Neural cell (in vitro differentiated cells): ENCODE measurements at regions not wholly inside any gene's neighbourhood (a gene's known extent, or its start where the extent isn't known, plus 50 kb on each side); places are given as distances from the start of the nearest gene placed in this dataset.

ENCODE experiments used
- H2AFZ ChIP-seq: fragments of 200-600, 300-800 bp; sonication (generic), shearing (Covaris generic); 2 replicates; pipeline ENCODE4 v1.6.0; 2014; ENCODE audit warnings: low read depth, mild to moderate bottlenecking, antibody characterized with exemption, low read length, moderate library complexity
- H3F3A ChIP-seq: fragments of 200-600 bp; shearing (Covaris generic); 2 replicates; pipeline ENCODE4 v1.6.1; 2016; ENCODE audit warnings: mild to moderate bottlenecking, moderate library complexity, mixed read lengths, antibody characterized with exemption, low read length; ENCODE audit not compliant: insufficient read depth, poor library complexity, severe bottlenecking
- H3K27ac ChIP-seq: fragments of 200-600, 300-800 bp; sonication (generic), shearing (Covaris generic); 2 replicates; pipeline ENCODE4 v1.5.1; 2014; ENCODE audit warnings: mild to moderate bottlenecking, low read length, moderate library complexity
- H3K27me3 ChIP-seq: fragments of 300-800, 200-600 bp; sonication (generic), shearing (Covaris generic); 2 replicates; pipeline ENCODE4 v1.6.0; 2014; ENCODE audit warnings: mild to moderate bottlenecking, low read depth, low read length, moderate library complexity; ENCODE audit not compliant: insufficient read depth
- H3K36me3 ChIP-seq: fragments of 300-800, 200-600 bp; sonication (generic), shearing (Covaris generic); 2 replicates; pipeline ENCODE4 v1.5.1; 2014; ENCODE audit warnings: mild to moderate bottlenecking, antibody characterized with exemption, low read length, moderate library complexity; ENCODE audit not compliant: insufficient read depth
- H3K4me2 ChIP-seq: fragments of 300-800, 200-600 bp; sonication (generic), shearing (Covaris generic); 2 replicates; pipeline ENCODE4 v1.6.0; 2014; ENCODE audit warnings: mild to moderate bottlenecking, low read length
- H3K4me3 ChIP-seq: fragments of 300-800, 200-600 bp; sonication (generic), shearing (Covaris generic); 2 replicates; pipeline ENCODE4 v1.5.1; 2014; ENCODE audit warnings: mild to moderate bottlenecking, low read length, moderate library complexity
- H3K79me2 ChIP-seq: fragments of 200-600 bp; shearing (Covaris generic); replicated peaks from 2 replicates; pipeline ENCODE4 v1.6.0; 2014; ENCODE audit warnings: mild to moderate bottlenecking, low read length, moderate library complexity; ENCODE audit not compliant: insufficient read depth
- H3K9ac ChIP-seq: fragments of 300-800, 200-600 bp; sonication (generic), shearing (Covaris generic); 2 replicates; pipeline ENCODE4 v1.6.1; 2016; ENCODE audit warnings: mild to moderate bottlenecking, low read length, mixed read lengths
- H3K9me2 ChIP-seq: fragments of 200-600 bp; shearing (Covaris generic); 2 replicates; pipeline ENCODE4 v1.6.1; 2016; ENCODE audit warnings: mild to moderate bottlenecking, low read length, mixed read lengths; ENCODE audit not compliant: insufficient read depth
- H3K9me3 ChIP-seq: fragments of 200-600, 300-800 bp; sonication (generic), shearing (Covaris generic); 2 replicates; pipeline ENCODE4 v1.6.1; 2016; ENCODE audit warnings: mild to moderate bottlenecking, mixed run types, low read length, moderate library complexity, mixed read lengths
- H4K20me1 ChIP-seq: fragments of 200-600 bp; shearing (Covaris generic); 2 replicates; pipeline ENCODE4 v1.6.1; 2016; ENCODE audit warnings: mild to moderate bottlenecking, mixed run types; ENCODE audit not compliant: insufficient read depth
- EP300 ChIP-seq: fragments of 450-650 bp; conservative IDR thresholded peaks from 2 replicates; pipeline ENCODE4 v1.6.1; 2014; ENCODE audit warnings: antibody characterized with exemption, mild to moderate bottlenecking, moderate library complexity; ENCODE audit not compliant: poor library complexity, severe bottlenecking
- EZH2 ChIP-seq: fragments of 200-600, 300-800 bp; shearing (Covaris generic), sonication (generic); IDR thresholded peaks from 2 replicates; pipeline ENCODE4 v1.6.1; 2014; ENCODE audit warnings: antibody characterized with exemption, low read length, borderline replicate concordance, mild to moderate bottlenecking; ENCODE audit not compliant: insufficient read depth, poor library complexity, severe bottlenecking
- MXI1 ChIP-seq: fragments of 450-650 bp; conservative IDR thresholded peaks from 2 replicates; pipeline ENCODE4 v1.6.1; 2014; ENCODE audit warnings: antibody characterized with exemption, mild to moderate bottlenecking; ENCODE audit not compliant: poor library complexity, severe bottlenecking
- POLR2AphosphoS5 ChIP-seq: IDR thresholded peaks from 2 replicates; pipeline ENCODE4 v1.6.1; 2012
- RAD21 ChIP-seq: fragments of 450-650 bp; conservative IDR thresholded peaks from 2 replicates; pipeline ENCODE4 v1.6.1; 2014; ENCODE audit warnings: antibody characterized with exemption, mild to moderate bottlenecking, moderate library complexity
- SMC3 ChIP-seq: fragments of 450-650 bp; conservative IDR thresholded peaks from 2 replicates; pipeline ENCODE4 v1.6.1; 2014; ENCODE audit warnings: antibody characterized with exemption, mild to moderate bottlenecking, moderate library complexity; ENCODE audit not compliant: poor library complexity
- TAF1 ChIP-seq: IDR thresholded peaks from 2 replicates; pipeline ENCODE4 v1.6.1; 2012; ENCODE audit warnings: low read depth
- TF ChIP-seq, protein P1 (sequence below): IDR thresholded peaks from 2 replicates; pipeline ENCODE4 v1.6.1; 2012; ENCODE audit warnings: borderline replicate concordance
- TF ChIP-seq, protein P2 (sequence below): fragments of 450-650 bp; IDR thresholded peaks from 2 replicates; pipeline ENCODE4 v1.5.1; 2014; ENCODE audit warnings: antibody characterized with exemption, mild to moderate bottlenecking, moderate library complexity; ENCODE audit not compliant: poor library complexity, severe bottlenecking

DNA sequence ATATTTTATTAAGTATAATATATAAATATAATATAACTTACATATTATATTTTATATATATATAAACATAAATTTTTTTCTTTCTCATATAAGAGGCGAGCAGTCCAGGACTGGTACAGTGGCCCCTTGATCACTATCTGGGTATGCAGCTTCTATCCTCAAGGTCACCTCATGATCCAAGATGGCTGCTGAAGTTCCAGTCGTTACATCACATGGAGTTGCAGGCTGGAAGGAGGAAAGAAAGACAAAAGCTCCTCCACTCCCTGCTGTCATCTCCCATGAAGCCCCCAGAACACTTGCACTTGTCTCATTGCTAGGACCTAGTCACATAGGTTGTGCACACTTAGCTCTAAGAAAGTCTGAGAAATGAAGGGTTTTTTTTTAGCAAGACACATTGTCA, 145.1 kb upstream of the SLC1A4 start:
- Histone ChIP-seq H3F3A (no peaks in the 10 kb centered on the region), H3K27ac (no peak overlapping the region), H3K9ac (no peak overlapping the region), H3K27me3 (no peaks in the 10 kb centered on the region), H2AFZ (no peak overlapping the region), H4K20me1 (no peaks in the 10 kb centered on the region), H3K36me3 (no peaks in the 10 kb centered on the region), H3K79me2 (no peaks in the 10 kb centered on the region), H3K9me2 (no peaks in the 10 kb centered on the region), H3K4me2 (no peak overlapping the region), H3K4me3 (no peak overlapping the region), H3K9me3 (no peaks in the 10 kb centered on the region)
- no peak for TF ChIP-seq SMC3
- no peak for TF ChIP-seq RAD21
- TF ChIP-seq EP300 = no peak
- no peak for TF ChIP-seq POLR2AphosphoS5
- TF ChIP-seq EZH2 = no peak
- TF ChIP-seq, protein P1, sequence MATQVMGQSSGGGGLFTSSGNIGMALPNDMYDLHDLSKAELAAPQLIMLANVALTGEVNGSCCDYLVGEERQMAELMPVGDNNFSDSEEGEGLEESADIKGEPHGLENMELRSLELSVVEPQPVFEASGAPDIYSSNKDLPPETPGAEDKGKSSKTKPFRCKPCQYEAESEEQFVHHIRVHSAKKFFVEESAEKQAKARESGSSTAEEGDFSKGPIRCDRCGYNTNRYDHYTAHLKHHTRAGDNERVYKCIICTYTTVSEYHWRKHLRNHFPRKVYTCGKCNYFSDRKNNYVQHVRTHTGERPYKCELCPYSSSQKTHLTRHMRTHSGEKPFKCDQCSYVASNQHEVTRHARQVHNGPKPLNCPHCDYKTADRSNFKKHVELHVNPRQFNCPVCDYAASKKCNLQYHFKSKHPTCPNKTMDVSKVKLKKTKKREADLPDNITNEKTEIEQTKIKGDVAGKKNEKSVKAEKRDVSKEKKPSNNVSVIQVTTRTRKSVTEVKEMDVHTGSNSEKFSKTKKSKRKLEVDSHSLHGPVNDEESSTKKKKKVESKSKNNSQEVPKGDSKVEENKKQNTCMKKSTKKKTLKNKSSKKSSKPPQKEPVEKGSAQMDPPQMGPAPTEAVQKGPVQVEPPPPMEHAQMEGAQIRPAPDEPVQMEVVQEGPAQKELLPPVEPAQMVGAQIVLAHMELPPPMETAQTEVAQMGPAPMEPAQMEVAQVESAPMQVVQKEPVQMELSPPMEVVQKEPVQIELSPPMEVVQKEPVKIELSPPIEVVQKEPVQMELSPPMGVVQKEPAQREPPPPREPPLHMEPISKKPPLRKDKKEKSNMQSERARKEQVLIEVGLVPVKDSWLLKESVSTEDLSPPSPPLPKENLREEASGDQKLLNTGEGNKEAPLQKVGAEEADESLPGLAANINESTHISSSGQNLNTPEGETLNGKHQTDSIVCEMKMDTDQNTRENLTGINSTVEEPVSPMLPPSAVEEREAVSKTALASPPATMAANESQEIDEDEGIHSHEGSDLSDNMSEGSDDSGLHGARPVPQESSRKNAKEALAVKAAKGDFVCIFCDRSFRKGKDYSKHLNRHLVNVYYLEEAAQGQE = no peak
- TF ChIP-seq MXI1 = no peak
- TF ChIP-seq, protein P2, sequence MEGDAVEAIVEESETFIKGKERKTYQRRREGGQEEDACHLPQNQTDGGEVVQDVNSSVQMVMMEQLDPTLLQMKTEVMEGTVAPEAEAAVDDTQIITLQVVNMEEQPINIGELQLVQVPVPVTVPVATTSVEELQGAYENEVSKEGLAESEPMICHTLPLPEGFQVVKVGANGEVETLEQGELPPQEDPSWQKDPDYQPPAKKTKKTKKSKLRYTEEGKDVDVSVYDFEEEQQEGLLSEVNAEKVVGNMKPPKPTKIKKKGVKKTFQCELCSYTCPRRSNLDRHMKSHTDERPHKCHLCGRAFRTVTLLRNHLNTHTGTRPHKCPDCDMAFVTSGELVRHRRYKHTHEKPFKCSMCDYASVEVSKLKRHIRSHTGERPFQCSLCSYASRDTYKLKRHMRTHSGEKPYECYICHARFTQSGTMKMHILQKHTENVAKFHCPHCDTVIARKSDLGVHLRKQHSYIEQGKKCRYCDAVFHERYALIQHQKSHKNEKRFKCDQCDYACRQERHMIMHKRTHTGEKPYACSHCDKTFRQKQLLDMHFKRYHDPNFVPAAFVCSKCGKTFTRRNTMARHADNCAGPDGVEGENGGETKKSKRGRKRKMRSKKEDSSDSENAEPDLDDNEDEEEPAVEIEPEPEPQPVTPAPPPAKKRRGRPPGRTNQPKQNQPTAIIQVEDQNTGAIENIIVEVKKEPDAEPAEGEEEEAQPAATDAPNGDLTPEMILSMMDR = no peak

DNA sequence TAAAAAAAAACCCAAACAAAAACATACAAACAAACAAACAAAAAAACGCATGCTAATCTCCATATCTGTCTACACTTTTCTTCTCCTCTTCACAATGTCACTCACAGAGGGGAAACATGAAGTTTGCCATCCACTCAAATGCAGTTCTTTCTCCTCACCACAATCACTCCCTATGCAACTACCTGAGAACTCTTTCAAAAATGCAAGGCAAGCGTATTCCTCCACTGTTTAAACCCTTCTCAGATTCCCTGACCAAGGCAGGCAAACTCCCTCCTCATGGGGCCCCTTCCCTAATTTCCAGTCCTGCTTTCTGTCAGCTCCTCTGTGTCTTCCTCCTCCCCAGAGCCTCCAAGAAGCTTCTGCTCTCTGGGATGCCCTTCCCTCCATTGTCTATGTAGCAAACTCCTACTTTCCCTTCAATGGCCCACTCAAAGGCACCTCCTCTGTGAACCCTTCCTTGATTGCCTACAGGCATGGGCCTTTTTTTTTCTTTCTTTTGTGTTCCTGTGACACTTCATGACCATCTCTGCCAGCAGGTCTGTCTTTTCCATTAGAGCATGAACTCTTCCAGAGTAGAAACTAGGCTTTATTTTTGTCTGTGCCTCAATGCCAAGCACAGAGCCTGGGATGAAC, 143.8 kb upstream of the SLC1A4 start:
- no peaks in the 10 kb centered on the region for H3K79me2 ChIP-seq
- no peaks in the 10 kb centered on the region for H3K36me3 ChIP-seq
- no peaks in the 10 kb centered on the region for H3K27me3 ChIP-seq
- no peak overlapping the region for H3K4me2 ChIP-seq
- H4K20me1 ChIP-seq = no peaks in the 10 kb centered on the region
- TF ChIP-seq, protein P2 = no peak
- TF ChIP-seq MXI1 = no peak
- TF ChIP-seq TAF1 = no peak
- no peak for TF ChIP-seq RAD21
- TF ChIP-seq EP300 = no peak
- TF ChIP-seq EZH2 = no peak
- no peak for TF ChIP-seq POLR2AphosphoS5
- TF ChIP-seq SMC3 = no peak
- TF ChIP-seq, protein P1 = no peak
- H3K9me3 ChIP-seq = no peaks in the 10 kb centered on the region
- H3K27ac ChIP-seq = no peak overlapping the region
- H2AFZ ChIP-seq = no peak overlapping the region
- H3F3A ChIP-seq = no peaks in the 10 kb centered on the region
- H3K4me3 ChIP-seq = no peak overlapping the region
- H3K9me2 ChIP-seq = no peaks in the 10 kb centered on the region
- H3K9ac ChIP-seq = no peak overlapping the region
